Sigmoid colon (tissue), 4 donors: ENCODE measurements at regions not wholly inside any gene's neighbourhood (a gene's known extent, or its start where the extent isn't known, plus 50 kb on each side); places are given as distances from the start of the nearest gene placed in this dataset.

Experiments used
- CTCF ChIP-seq, 4 experiments: fragments of 450-650 bp in 3 of 4; fragments of 200-600 bp in 1 of 4; IDR thresholded peaks; one replicate each; pipeline ENCODE4 v1.5.1; 2016 to 2019; ENCODE audit warnings: antibody characterized with exemption in 4 of 4, mild to moderate bottlenecking in 3 of 4, moderate library complexity in 2 of 4
- EP300 ChIP-seq, 4 donors: sonication (generic); formaldehyde crosslinking; IDR thresholded peaks; one replicate each; pipeline ENCODE4 v1.6.1; 2017; ENCODE audit warnings: antibody characterized with exemption in 4 of 4
- POLR2A ChIP-seq, 2 donors: fragments of 450-650 bp; IDR thresholded peaks; one replicate each; pipeline ENCODE4 v1.6.1; 2016; ENCODE audit warnings: antibody characterized with exemption in 2 of 2, mild to moderate bottlenecking in 2 of 2, moderate library complexity in 2 of 2
- POLR2AphosphoS5 ChIP-seq, 4 donors: sonication (generic); formaldehyde crosslinking; IDR thresholded peaks; one replicate each; pipeline ENCODE4 v1.6.1; 2017; ENCODE audit warnings: antibody characterized with exemption in 4 of 4

DNA sequence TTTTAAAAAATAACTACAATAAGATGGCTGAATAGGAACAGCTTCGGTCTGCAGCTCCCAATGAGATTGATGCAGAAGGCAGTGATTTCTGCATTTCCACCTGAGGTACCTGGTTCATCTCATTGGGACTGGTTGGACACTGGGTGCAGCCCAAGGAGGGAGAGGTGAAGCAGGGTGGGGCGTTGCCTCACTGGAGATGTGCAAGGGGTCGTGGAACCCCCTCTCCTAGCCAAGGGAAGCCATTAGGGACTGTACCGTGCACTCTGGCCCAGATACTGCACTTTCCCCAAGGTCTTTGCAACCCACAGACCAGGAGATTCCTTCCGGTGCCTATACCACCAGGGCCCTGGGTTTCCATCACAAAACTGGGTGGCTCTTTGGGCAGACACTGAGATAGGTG is 640.1 kb downstream of the IQCM start:
- TF ChIP-seq EP300 (IDR thresholded peaks at IDR 0.05) (no peak), POLR2A (IDR thresholded peaks at IDR 0.05) (no peak), CTCF (IDR thresholded peaks at IDR 0.05) (no peak), POLR2AphosphoS5 (IDR thresholded peaks at IDR 0.05) (no peak)
